Mesendoderm (in vitro differentiated cells): ENCODE measurements at regions not wholly inside any gene's neighbourhood (a gene's known extent, or its start where the extent isn't known, plus 50 kb on each side); places are given as distances from the start of the nearest gene placed in this dataset.

Experiments
- DNase-seq: peaks from one replicate; pipeline ENCODE4 v3.0.0; 2013
- H2AK5ac ChIP-seq: 2 replicates; pipeline ENCODE4 v1.6.1; 2013; ENCODE audit warnings: low read length, inconsistent platforms
- H2BK120ac ChIP-seq: 2 replicates; pipeline ENCODE4 v1.6.1; 2013; ENCODE audit warnings: low read depth, mild to moderate bottlenecking, low read length, moderate library complexity, mixed read lengths
- H2BK15ac ChIP-seq: replicated peaks from 2 replicates; pipeline ENCODE4 v1.6.1; 2013; ENCODE audit warnings: low read depth, mild to moderate bottlenecking, moderate library complexity
- H2BK5ac ChIP-seq: 2 replicates; pipeline ENCODE4 v1.6.1; 2013; ENCODE audit warnings: low read length, inconsistent platforms
- H3K18ac ChIP-seq: 2 replicates; pipeline ENCODE4 v1.6.1; 2013; ENCODE audit warnings: mild to moderate bottlenecking, low read length, mixed read lengths
- H3K23ac ChIP-seq: one replicate; pipeline ENCODE4 v1.6.1; 2013; ENCODE audit warnings: low read length
- H3K27ac ChIP-seq: 2 replicates; pipeline ENCODE4 v1.5.1; 2013; ENCODE audit warnings: low read depth, mild to moderate bottlenecking, inconsistent platforms, low read length, moderate library complexity
- H3K27me3 ChIP-seq: 2 replicates; pipeline ENCODE4 v1.6.1; 2013; ENCODE audit warnings: low read length, control low read depth, mild to moderate bottlenecking, inconsistent platforms; ENCODE audit not compliant: insufficient read depth, poor library complexity
- H3K36me3 ChIP-seq: 2 replicates; pipeline ENCODE4 v1.6.1; 2013; ENCODE audit warnings: low read length, inconsistent platforms; ENCODE audit not compliant: control insufficient read depth, insufficient read depth
- H3K4ac ChIP-seq: one replicate; pipeline ENCODE4 v1.6.1; 2013; ENCODE audit warnings: low read depth, mild to moderate bottlenecking, low read length, moderate library complexity
- H3K4me1 ChIP-seq: 2 replicates; pipeline ENCODE4 v1.6.1; 2013; ENCODE audit warnings: low read depth, low read length, inconsistent platforms; ENCODE audit not compliant: control insufficient read depth
- H3K4me2 ChIP-seq: 2 replicates; pipeline ENCODE4 v1.6.1; 2013; ENCODE audit warnings: low read length
- H3K4me3 ChIP-seq: 2 replicates; pipeline ENCODE4 v1.5.1; 2013; ENCODE audit warnings: mild to moderate bottlenecking, low read length
- H3K56ac ChIP-seq: one replicate; pipeline ENCODE4 v1.6.1; 2013; ENCODE audit warnings: low read length
- H3K79me1 ChIP-seq: 2 replicates; pipeline ENCODE4 v1.6.1; 2013; ENCODE audit warnings: low read length, inconsistent platforms
- H3K79me2 ChIP-seq: 2 replicates; pipeline ENCODE4 v1.6.1; 2013; ENCODE audit warnings: mild to moderate bottlenecking, low read length; ENCODE audit not compliant: control insufficient read depth, insufficient read depth
- H3K9ac ChIP-seq: 2 replicates; pipeline ENCODE4 v1.6.1; 2013; ENCODE audit warnings: low read length, inconsistent platforms
- H4K5ac ChIP-seq: one replicate; pipeline ENCODE4 v1.6.1; 2013; ENCODE audit warnings: low read length
- H4K8ac ChIP-seq: one replicate; pipeline ENCODE4 v1.6.1; 2013; ENCODE audit warnings: low read depth, mild to moderate bottlenecking, control low read depth, low read length, moderate library complexity
- WGBS: extraction: QIAGEN DNeasy Blood & Tissue Kit; methylation state at CpG from one replicate; pipeline ENCODE4 v1.1.7; 2013; ENCODE audit warnings: low lambda C conversion rate, missing lambda C conversion rate; ENCODE audit not compliant: insufficient coverage; ENCODE audit errors: extremely low coverage; 5-methylcytosine and 5-hydroxymethylcytosine counted together

- H3K79me2 ChIP-seq, result no peaks in the 10 kb centered on the region
- H3K27me3 ChIP-seq, result no peaks in the 10 kb centered on the region
- H4K5ac ChIP-seq, result no peak overlapping the region
- no peak overlapping the region for H3K9ac ChIP-seq
- H3K18ac ChIP-seq, result no peak overlapping the region
- H2BK120ac ChIP-seq, result no peak overlapping the region
- H3K23ac ChIP-seq, result no peak overlapping the region
- H3K36me3 ChIP-seq, result no peaks in the 10 kb centered on the region
- WGBS, result no CpG with 5 or more reads among the region's 3 CpGs
- H2BK15ac ChIP-seq, result no peak overlapping the region
- H3K79me1 ChIP-seq, result no peaks in the 10 kb centered on the region
- H2BK5ac ChIP-seq, result no peak overlapping the region
- no peak overlapping the region for H3K56ac ChIP-seq
- no peak overlapping the region for H3K4me2 ChIP-seq
- no peak overlapping the region for H4K8ac ChIP-seq
- H3K4me1 ChIP-seq, result no peaks in the 10 kb centered on the region
- H2AK5ac ChIP-seq, result no peak overlapping the region
- H3K4ac ChIP-seq, result no peak overlapping the region
- no peak overlapping the region for H3K4me3 ChIP-seq
- DNase-seq, result no peak
- H3K27ac ChIP-seq, result no peak overlapping the region
Observed at GRCh38 chr4:170729897-170730296, 640.1 kb upstream of the AADAT start.

- no peak for DNase-seq
- no peaks in the 10 kb centered on the region for H3K79me1 ChIP-seq
- H2BK5ac ChIP-seq, result no peak overlapping the region
- no peak overlapping the region for H3K4me2 ChIP-seq
- no CpG with 5 or more reads among the region's 4 CpGs for WGBS
- no peak overlapping the region for H2BK15ac ChIP-seq
- H3K56ac ChIP-seq, result no peak overlapping the region
- H3K79me2 ChIP-seq, result no peaks in the 10 kb centered on the region
- no peak overlapping the region for H2BK120ac ChIP-seq
- no peak overlapping the region for H3K4me3 ChIP-seq
- no peak overlapping the region for H4K8ac ChIP-seq
- no peak overlapping the region for H2AK5ac ChIP-seq
- no peak overlapping the region for H3K9ac ChIP-seq
- H3K18ac ChIP-seq, result no peak overlapping the region
- H3K4ac ChIP-seq, result no peak overlapping the region
- no peaks in the 10 kb centered on the region for H3K4me1 ChIP-seq
- no peak overlapping the region for H4K5ac ChIP-seq
- H3K27ac ChIP-seq, result no peak overlapping the region
- no peaks in the 10 kb centered on the region for H3K36me3 ChIP-seq
- no peaks in the 10 kb centered on the region for H3K27me3 ChIP-seq
- H3K23ac ChIP-seq, result no peak overlapping the region
Observed at GRCh38 chr4:170729236-170729635, 639.5 kb upstream of the AADAT start.

- Histone ChIP-seq H2BK5ac (no peak overlapping the region), H3K79me1 (no peaks in the 10 kb centered on the region)
- no CpG with 5 or more reads among the region's 1 CpG for WGBS
Observed at GRCh38 chr4:170724191-170724590, 634.4 kb upstream of the AADAT start.

GRCh38 chr4:170723171-170723570 is 633.4 kb upstream of the AADAT start:
- Histone ChIP-seq H3K9ac (no peak overlapping the region), H3K4me2 (no peak overlapping the region), H2BK120ac (no peak overlapping the region), H3K4ac (no peak overlapping the region), H3K27me3 (no peaks in the 10 kb centered on the region), H3K27ac (no peak overlapping the region), H2BK5ac (no peak overlapping the region), H2AK5ac (no peak overlapping the region), H2BK15ac (no peak overlapping the region), H3K79me2 (no peaks in the 10 kb centered on the region), H3K56ac (no peak overlapping the region), H4K8ac (no peak overlapping the region), H3K23ac (no peak overlapping the region), H3K36me3 (no peaks in the 10 kb centered on the region), H3K79me1 (no peaks in the 10 kb centered on the region), H4K5ac (no peak overlapping the region), H3K4me3 (no peak overlapping the region), H3K18ac (no peak overlapping the region), H3K4me1 (no peaks in the 10 kb centered on the region)
- no CpG with 5 or more reads among the region's 2 CpGs for WGBS
- DNase-seq, result no peak

More at GRCh38 chr4:170724191-170724590, 634.4 kb upstream of the AADAT start:
- no peaks in the 10 kb centered on the region for H3K36me3 ChIP-seq
- H3K27me3 ChIP-seq, result no peaks in the 10 kb centered on the region
- H4K8ac ChIP-seq, result no peak overlapping the region
- H2BK120ac ChIP-seq, result no peak overlapping the region
- H2AK5ac ChIP-seq, result no peak overlapping the region
- no peak overlapping the region for H3K4me3 ChIP-seq
- no peak overlapping the region for H3K18ac ChIP-seq
- no peaks in the 10 kb centered on the region for H3K4me1 ChIP-seq
- no peak for DNase-seq
- H3K79me2 ChIP-seq, result no peaks in the 10 kb centered on the region
- no peak overlapping the region for H3K27ac ChIP-seq
- H3K23ac ChIP-seq, result no peak overlapping the region
- no peak overlapping the region for H3K56ac ChIP-seq
- no peak overlapping the region for H4K5ac ChIP-seq
- no peak overlapping the region for H2BK15ac ChIP-seq
- H3K4ac ChIP-seq, result no peak overlapping the region
- no peak overlapping the region for H3K9ac ChIP-seq
- no peak overlapping the region for H3K4me2 ChIP-seq

GRCh38 chr4:170721812-170722373 is 632.1 kb upstream of the AADAT start:
- Histone ChIP-seq H3K56ac (no peak overlapping the region), H2BK5ac (no peak overlapping the region), H3K4ac (no peak overlapping the region), H2BK120ac (no peak overlapping the region), H2BK15ac (no peak overlapping the region), H2AK5ac (no peak overlapping the region), H3K79me2 (no peaks in the 10 kb centered on the region), H3K4me1 (no peaks in the 10 kb centered on the region), H3K27me3 (no peaks in the 10 kb centered on the region), H3K4me2 (no peak overlapping the region), H4K8ac (no peak overlapping the region), H3K18ac (no peak overlapping the region), H3K4me3 (no peak overlapping the region), H3K79me1 (no peaks in the 10 kb centered on the region), H3K23ac (no peak overlapping the region), H3K27ac (no peak overlapping the region), H3K36me3 (no peaks in the 10 kb centered on the region), H3K9ac (no peak overlapping the region), H4K5ac (no peak overlapping the region)
- DNase-seq, result no peak
- no CpG with 5 or more reads among the region's 1 CpG for WGBS

GRCh38 chr4:170716868-170717267 is 627.1 kb upstream of the AADAT start:
- no peaks in the 10 kb centered on the region for H3K27me3 ChIP-seq
- no peaks in the 10 kb centered on the region for H3K79me2 ChIP-seq
- H3K18ac ChIP-seq, result no peak overlapping the region
- no peak overlapping the region for H3K4me2 ChIP-seq
- no peak overlapping the region for H2BK120ac ChIP-seq
- no peaks in the 10 kb centered on the region for H3K79me1 ChIP-seq
- no peak overlapping the region for H2BK5ac ChIP-seq
- no peak overlapping the region for H2BK15ac ChIP-seq
- H3K23ac ChIP-seq, result no peak overlapping the region
- H3K9ac ChIP-seq, result no peak overlapping the region
- no peak overlapping the region for H3K4me3 ChIP-seq
- H3K4ac ChIP-seq, result no peak overlapping the region
- H2AK5ac ChIP-seq, result no peak overlapping the region
- no peak overlapping the region for H4K8ac ChIP-seq
- WGBS, result 100% methylated on average over 1 of the region's 1 CpG
- DNase-seq, result peak; percentile 16
- no peak overlapping the region for H3K27ac ChIP-seq
- H4K5ac ChIP-seq, result no peak overlapping the region
- no peaks in the 10 kb centered on the region for H3K4me1 ChIP-seq
- H3K36me3 ChIP-seq, result no peaks in the 10 kb centered on the region
- no peak overlapping the region for H3K56ac ChIP-seq
